Brain microvascular endothelial cell (primary cell): ENCODE measurements at regions not wholly inside any gene's neighbourhood (a gene's known extent, or its start where the extent isn't known, plus 50 kb on each side); places are given as distances from the start of the nearest gene placed in this dataset.

ENCODE experiments used
- DNase-seq: peaks from one replicate; pipeline ENCODE4 v3.0.0-alpha.2; 2020
- H3K27ac ChIP-seq: fragments of 250-450 bp; sonication (Bioruptor Pico); 2 replicates; pipeline ENCODE4 v1.5.1; 2020; ENCODE audit warnings: mild to moderate bottlenecking, moderate library complexity
- H3K27me3 ChIP-seq: fragments of 250-450 bp; sonication (Bioruptor Pico); replicated peaks from 2 replicates; pipeline ENCODE4 v1.5.1; 2020; ENCODE audit warnings: mild to moderate bottlenecking
- H3K36me3 ChIP-seq: fragments of 250-450 bp; sonication (Bioruptor Pico); replicated peaks from 2 replicates; pipeline ENCODE4 v1.5.1; 2020; ENCODE audit warnings: mild to moderate bottlenecking
- H3K4me3 ChIP-seq: 2 replicates; pipeline ENCODE4 v1.5.1; 2011; ENCODE audit warnings: low read depth, mild to moderate bottlenecking, control low read depth, low read length, moderate library complexity
- in situ Hi-C: cut with HindIII; loops from 2 replicates; pipeline ENCODE4 v1.10.0; 2017; ENCODE audit warnings: low sequenced_read_pairs, low pct_ligation_motif_present
- TF ChIP-seq, protein P1 (sequence below): IDR thresholded peaks from 2 replicates; pipeline ENCODE4 v1.5.1; 2011; ENCODE audit warnings: low read depth, mild to moderate bottlenecking, moderate library complexity, low read length, control low read depth, inconsistent platforms; ENCODE audit errors: missing control alignments

GRCh38 chr6:4506223-4506622 is 270.0 kb upstream of the CDYL start:
- DNase-seq: no peak
- Histone ChIP-seq H3K36me3 (no peaks in the 10 kb centered on the region), H3K27me3 (no peaks in the 10 kb centered on the region), H3K27ac (no peak overlapping the region), H3K4me3 (no peak overlapping the region)
- TF ChIP-seq, protein P1, sequence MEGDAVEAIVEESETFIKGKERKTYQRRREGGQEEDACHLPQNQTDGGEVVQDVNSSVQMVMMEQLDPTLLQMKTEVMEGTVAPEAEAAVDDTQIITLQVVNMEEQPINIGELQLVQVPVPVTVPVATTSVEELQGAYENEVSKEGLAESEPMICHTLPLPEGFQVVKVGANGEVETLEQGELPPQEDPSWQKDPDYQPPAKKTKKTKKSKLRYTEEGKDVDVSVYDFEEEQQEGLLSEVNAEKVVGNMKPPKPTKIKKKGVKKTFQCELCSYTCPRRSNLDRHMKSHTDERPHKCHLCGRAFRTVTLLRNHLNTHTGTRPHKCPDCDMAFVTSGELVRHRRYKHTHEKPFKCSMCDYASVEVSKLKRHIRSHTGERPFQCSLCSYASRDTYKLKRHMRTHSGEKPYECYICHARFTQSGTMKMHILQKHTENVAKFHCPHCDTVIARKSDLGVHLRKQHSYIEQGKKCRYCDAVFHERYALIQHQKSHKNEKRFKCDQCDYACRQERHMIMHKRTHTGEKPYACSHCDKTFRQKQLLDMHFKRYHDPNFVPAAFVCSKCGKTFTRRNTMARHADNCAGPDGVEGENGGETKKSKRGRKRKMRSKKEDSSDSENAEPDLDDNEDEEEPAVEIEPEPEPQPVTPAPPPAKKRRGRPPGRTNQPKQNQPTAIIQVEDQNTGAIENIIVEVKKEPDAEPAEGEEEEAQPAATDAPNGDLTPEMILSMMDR: no peak
- in situ Hi-C loops: no loop called here

DNA sequence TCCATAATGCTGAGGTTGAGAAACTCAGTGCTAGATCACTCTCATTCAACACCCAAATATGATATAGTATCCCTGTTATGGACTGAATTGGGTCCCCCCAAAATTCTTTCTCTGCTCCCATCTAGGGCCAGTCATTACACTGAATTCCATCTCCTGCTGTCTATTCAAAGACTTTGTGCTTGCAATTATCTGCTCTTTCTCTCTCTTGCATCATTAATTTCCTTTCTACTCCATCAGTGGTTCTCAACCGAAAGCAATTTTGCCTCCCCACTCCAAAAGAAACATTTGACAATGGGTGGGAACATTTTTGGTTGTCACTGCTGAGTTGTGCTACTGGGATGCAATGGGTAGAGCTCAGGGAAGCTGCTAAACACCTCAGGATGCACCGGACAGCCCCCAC is 271.5 kb upstream of the CDYL start:
- Histone ChIP-seq H3K27ac (no peak overlapping the region), H3K4me3 (no peak overlapping the region), H3K27me3 (no peaks in the 10 kb centered on the region), H3K36me3 (no peaks in the 10 kb centered on the region)
- TF ChIP-seq, protein P1: no peak
- in situ Hi-C loops: no loop called here
- DNase-seq: no peak

DNA sequence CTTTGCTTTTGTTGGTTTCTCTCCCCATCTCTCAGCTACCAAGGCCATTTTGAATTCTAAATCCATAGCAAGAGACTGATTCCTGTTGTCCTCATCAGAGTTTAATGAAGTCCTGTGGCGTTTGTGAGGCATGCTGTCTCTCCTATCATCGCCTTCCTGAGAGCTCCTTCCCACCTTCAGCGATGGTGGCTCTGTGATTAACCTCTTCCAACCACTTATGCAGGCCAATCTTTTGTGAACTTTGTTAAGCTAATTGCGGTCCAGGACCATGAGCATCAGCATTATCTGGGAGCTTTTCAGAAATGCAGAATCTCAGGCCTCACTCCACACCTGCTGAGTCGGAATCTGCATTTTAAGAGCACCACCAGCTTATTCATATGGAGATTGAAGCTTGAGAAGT is 272.5 kb upstream of the CDYL start:
- TF ChIP-seq, protein P1: no peak
- in situ Hi-C loops: no loop called here
- H3K36me3 ChIP-seq: no peaks in the 10 kb centered on the region
- DNase-seq: no peak
- H3K27ac ChIP-seq: no peak overlapping the region
- no peak overlapping the region for H3K4me3 ChIP-seq
- no peaks in the 10 kb centered on the region for H3K27me3 ChIP-seq

- Histone ChIP-seq H3K36me3 (no peaks in the 10 kb centered on the region), H3K27me3 (no peaks in the 10 kb centered on the region), H3K4me3 (no peak overlapping the region), H3K27ac (no peak overlapping the region)
- no peak for DNase-seq
- in situ Hi-C loops: no loop called here
- TF ChIP-seq, protein P1: no peak
These were observed 279.9 kb upstream of the CDYL start for GRCh38 chr6:4496284-4496683.

- in situ Hi-C loops: no loop called here
- TF ChIP-seq, protein P1: no peak
- Histone ChIP-seq H3K4me3 (no peak overlapping the region), H3K36me3 (no peaks in the 10 kb centered on the region), H3K27ac (no peak overlapping the region), H3K27me3 (no peaks in the 10 kb centered on the region)
- peak; percentile 13 for DNase-seq
These were observed 284.5 kb upstream of the CDYL start for GRCh38 chr6:4491501-4492260.

- in situ Hi-C loops: no loop called here
- H3K27ac ChIP-seq: no peak overlapping the region
- no peaks in the 10 kb centered on the region for H3K27me3 ChIP-seq
- H3K4me3 ChIP-seq: no peak overlapping the region
- TF ChIP-seq, protein P1: no peak
- H3K36me3 ChIP-seq: no peaks in the 10 kb centered on the region
- DNase-seq: no peak
These were observed 286.7 kb upstream of the CDYL start for GRCh38 chr6:4489538-4489937.
